ENCODE measurements at regions not wholly inside any gene's neighbourhood (a gene's known extent, or its start where the extent isn't known, plus 50 kb on each side); places are given as distances from the start of the nearest gene placed in this dataset.

DNA sequence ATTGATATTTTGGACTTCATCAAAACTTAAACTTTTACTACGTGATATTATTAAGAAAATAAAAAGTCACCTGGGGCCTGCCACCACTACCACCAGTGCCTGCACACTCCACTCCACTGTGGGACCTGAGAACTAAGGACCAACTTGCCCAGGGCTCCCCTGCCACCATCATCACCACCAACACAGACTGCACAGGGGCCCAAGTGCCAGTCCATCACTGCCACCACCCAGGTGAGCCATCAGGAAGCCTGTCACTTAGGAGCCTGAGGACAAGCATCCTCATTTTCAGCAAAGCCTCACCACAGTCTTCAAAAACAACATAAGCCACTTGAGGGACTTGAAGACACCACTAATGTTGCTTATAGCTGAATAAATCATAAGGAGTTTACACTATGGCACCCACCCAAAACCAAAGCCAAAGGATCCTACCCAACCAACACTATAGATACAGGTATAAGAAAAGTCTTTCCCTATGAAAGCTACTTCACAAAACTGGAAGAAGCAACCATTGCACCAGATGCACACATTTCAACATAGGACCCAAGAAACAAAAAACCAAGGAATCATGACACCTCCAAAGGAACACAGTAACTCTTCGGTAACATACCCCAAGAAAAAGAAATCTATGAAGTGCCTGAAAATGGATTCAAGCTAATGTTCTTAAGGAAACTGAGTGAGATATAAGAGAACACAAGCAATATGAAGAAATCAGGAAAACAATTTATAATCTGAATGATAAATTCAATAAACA lies 73.6 kb upstream of the GNAZ start:
- Histone ChIP-seq H3K36me3 (ENCODE audit: control insufficient read depth, insufficient read depth, low read length) (no peaks in the 10 kb centered on the region), H3K9me3 (peaks cover 12% of the 10 kb centered on the region), H3K27me3 (replicated peaks; ENCODE audit: control insufficient read depth, insufficient read depth, low read length) (no peaks in the 10 kb centered on the region), H3K4me3 (ENCODE audit: low read depth, low read length) (no peak overlapping the region), H3K4me1 (no peaks in the 10 kb centered on the region)
- CTCF ChIA-PET = no interaction called here
- Mint-ChIP-seq H3K9me3 (ENCODE audit: unreplicated experiment) (peaks cover 48% of the 10 kb centered on the region), H3K4me1 (ENCODE audit: low read depth, unreplicated experiment) (no peaks in the 10 kb centered on the region), H3K27me3 (ENCODE audit: insufficient read depth, unreplicated experiment) (peaks cover 3% of the 10 kb centered on the region), H3K4me3 (ENCODE audit: unreplicated experiment) (no peak overlapping the region), H3K27ac (ENCODE audit: unreplicated experiment) (no peak overlapping the region), H3K36me3 (ENCODE audit: insufficient read depth, unreplicated experiment) (no peaks in the 10 kb centered on the region)
- BruUV-seq (replicated peaks) = no TSS peak
- intact Hi-C loops (cut with micrococcal nuclease; ENCODE audit: unreplicated experiment) = no loop called here
- POLR2A ChIA-PET = no interaction called here
- no peak for DNase-seq
- TF ChIP-seq, protein P1, sequence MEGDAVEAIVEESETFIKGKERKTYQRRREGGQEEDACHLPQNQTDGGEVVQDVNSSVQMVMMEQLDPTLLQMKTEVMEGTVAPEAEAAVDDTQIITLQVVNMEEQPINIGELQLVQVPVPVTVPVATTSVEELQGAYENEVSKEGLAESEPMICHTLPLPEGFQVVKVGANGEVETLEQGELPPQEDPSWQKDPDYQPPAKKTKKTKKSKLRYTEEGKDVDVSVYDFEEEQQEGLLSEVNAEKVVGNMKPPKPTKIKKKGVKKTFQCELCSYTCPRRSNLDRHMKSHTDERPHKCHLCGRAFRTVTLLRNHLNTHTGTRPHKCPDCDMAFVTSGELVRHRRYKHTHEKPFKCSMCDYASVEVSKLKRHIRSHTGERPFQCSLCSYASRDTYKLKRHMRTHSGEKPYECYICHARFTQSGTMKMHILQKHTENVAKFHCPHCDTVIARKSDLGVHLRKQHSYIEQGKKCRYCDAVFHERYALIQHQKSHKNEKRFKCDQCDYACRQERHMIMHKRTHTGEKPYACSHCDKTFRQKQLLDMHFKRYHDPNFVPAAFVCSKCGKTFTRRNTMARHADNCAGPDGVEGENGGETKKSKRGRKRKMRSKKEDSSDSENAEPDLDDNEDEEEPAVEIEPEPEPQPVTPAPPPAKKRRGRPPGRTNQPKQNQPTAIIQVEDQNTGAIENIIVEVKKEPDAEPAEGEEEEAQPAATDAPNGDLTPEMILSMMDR (IDR thresholded peaks at IDR 0.05; ENCODE audit: insufficient read depth in 1 of 2, low read depth in 1 of 2, low read length in 1 of 2, severe bottlenecking in 1 of 2, unreplicated experiment in 1 of 2) = no peak

GRCh38 chr22:22997262-22997898 lies 72.9 kb upstream of the GNAZ start:
- Histone ChIP-seq H3K9me3 (peaks cover 12% of the 10 kb centered on the region), H3K27me3 (replicated peaks; ENCODE audit: control insufficient read depth, insufficient read depth, low read length) (no peaks in the 10 kb centered on the region), H3K36me3 (ENCODE audit: control insufficient read depth, insufficient read depth, low read length) (no peaks in the 10 kb centered on the region), H3K4me1 (no peaks in the 10 kb centered on the region), H3K4me3 (ENCODE audit: low read depth, low read length) (no peak overlapping the region)
- peaks cover 48% of the 10 kb centered on the region for H3K9me3 Mint-ChIP-seq (ENCODE audit: unreplicated experiment)
- TF ChIP-seq, protein P1 (IDR thresholded peaks at IDR 0.05; ENCODE audit: insufficient read depth in 1 of 2, low read depth in 1 of 2, low read length in 1 of 2, severe bottlenecking in 1 of 2, unreplicated experiment in 1 of 2) = no peak
- no peak overlapping the region for H3K4me3 Mint-ChIP-seq (ENCODE audit: unreplicated experiment)
- intact Hi-C loops (cut with micrococcal nuclease; ENCODE audit: unreplicated experiment) = no loop called here
- no peaks in the 10 kb centered on the region for H3K36me3 Mint-ChIP-seq (ENCODE audit: insufficient read depth, unreplicated experiment)
- BruUV-seq (replicated peaks) = no TSS peak
- ChIA-PET POLR2A (no interaction called here), CTCF (no interaction called here)
- H3K27me3 Mint-ChIP-seq (ENCODE audit: insufficient read depth, unreplicated experiment) = peaks cover 5% of the 10 kb centered on the region
- no peak overlapping the region for H3K27ac Mint-ChIP-seq (ENCODE audit: unreplicated experiment)
- no peaks in the 10 kb centered on the region for H3K4me1 Mint-ChIP-seq (ENCODE audit: low read depth, unreplicated experiment)
- DNase-seq = no peak

GRCh38 chr22:22997988-22998387 lies 72.3 kb upstream of the GNAZ start:
- peaks cover 48% of the 10 kb centered on the region for H3K9me3 Mint-ChIP-seq (ENCODE audit: unreplicated experiment)
- H3K9me3 ChIP-seq = peaks cover 12% of the 10 kb centered on the region
- no TSS peak for BruUV-seq (replicated peaks)
- no peaks in the 10 kb centered on the region for H3K4me1 ChIP-seq
- H3K27me3 ChIP-seq (replicated peaks; ENCODE audit: control insufficient read depth, insufficient read depth, low read length) = no peaks in the 10 kb centered on the region
- H3K4me1 Mint-ChIP-seq (ENCODE audit: low read depth, unreplicated experiment) = no peaks in the 10 kb centered on the region
- intact Hi-C loops (cut with micrococcal nuclease; ENCODE audit: unreplicated experiment) = no loop called here
- H3K27ac Mint-ChIP-seq (ENCODE audit: unreplicated experiment) = no peak overlapping the region
- no peak overlapping the region for H3K4me3 Mint-ChIP-seq (ENCODE audit: unreplicated experiment)
- H3K36me3 ChIP-seq (ENCODE audit: control insufficient read depth, insufficient read depth, low read length) = no peaks in the 10 kb centered on the region
- no peak overlapping the region for H3K4me3 ChIP-seq (ENCODE audit: low read depth, low read length)
- TF ChIP-seq, protein P1 (IDR thresholded peaks at IDR 0.05; ENCODE audit: insufficient read depth in 1 of 2, low read depth in 1 of 2, low read length in 1 of 2, severe bottlenecking in 1 of 2, unreplicated experiment in 1 of 2) = no peak
- ChIA-PET POLR2A (no interaction called here), CTCF (no interaction called here)
- peaks cover 5% of the 10 kb centered on the region for H3K27me3 Mint-ChIP-seq (ENCODE audit: insufficient read depth, unreplicated experiment)
- DNase-seq = no peak
- no peaks in the 10 kb centered on the region for H3K36me3 Mint-ChIP-seq (ENCODE audit: insufficient read depth, unreplicated experiment)
